ENCODE measurements at regions not wholly inside any gene's neighbourhood (a gene's known extent, or its start where the extent isn't known, plus 50 kb on each side); places are given as distances from the start of the nearest gene placed in this dataset.
A peak's percentile ranks its signal among the peaks of the same experiment; 100 is the strongest.

- DNase-seq (ENCODE audit: extremely low read depth in 1 of 4, low spot score in 3 of 4) (no peak), ATAC-seq (no peak), FAIRE-seq (no peak)
- peaks cover 7 to 44% of the 10 kb centered on the region in 2 experiments; a peak in 4 of 5 replicates for H3K27me3 ChIP-seq (ENCODE audit: control insufficient read depth in 2 of 2, insufficient read depth in 2 of 2, low read length in 2 of 2)
- H3K4me3 ChIP-seq: no peak overlapping the region
- no peaks in the 10 kb centered on the region for H3K9me1 ChIP-seq (ENCODE audit: control insufficient read depth, insufficient read depth, low read length)
- H3K27ac ChIP-seq (ENCODE audit: extremely low read depth, low read depth, low read length): no peak overlapping the region
- TF ChIP-seq CUX1 (CRISPR knock-in tag; IDR thresholded peaks at IDR 0.05) (no peak), NFIC (IDR thresholded peaks at IDR 0.05) (peak; percentile 11; the same call in 1 of the 2 replicates)
- H3K9me3 ChIP-seq (replicated peaks; ENCODE audit: control insufficient read depth, insufficient read depth, low read depth, low read length): no peaks in the 10 kb centered on the region
- H3K9ac ChIP-seq (ENCODE audit: insufficient read depth in 1 of 2, low read depth in 2 of 2, low read length in 2 of 2): no peak overlapping the region; a peak in 1 of 4 replicates
- in situ Hi-C loops (cut with MboI) (no loop called here), intact Hi-C loops (cut with micrococcal nuclease) (no loop called here)
- ChIA-PET POLR2A (interaction anchor here (0.6 to 0.8 kb wide), 4 partner anchors 17 to 90 kb away, joined by 3 read pairs; no protein-coding TSS in a partner anchor), CTCF (ENCODE audit: low intra/inter-chr PET ratio) (no interaction called here)
- H4K20me1 ChIP-seq (replicated peaks; ENCODE audit: control insufficient read depth, insufficient read depth, low read length): no peaks in the 10 kb centered on the region; the same call in 1 of the 2 replicates
- no peaks in the 10 kb centered on the region for H3K36me3 ChIP-seq (ENCODE audit: control insufficient read depth, insufficient read depth, low read length)
- no TSS peak for BruUV-seq (replicated peaks)
- no peak overlapping the region for H3K4me2 ChIP-seq (ENCODE audit: insufficient read depth, low read length)
- H3K79me2 ChIP-seq (ENCODE audit: control insufficient read depth, insufficient read depth, low read length): no peaks in the 10 kb centered on the region
- WGBS (ENCODE audit: insufficient coverage, low coverage, missing lambda C conversion rate): 28% methylated on average over 13 of the region's 13 CpGs
- peaks cover 10 to 15% of the 10 kb centered on the region in 2 experiments; a peak in 4 of 5 replicates for H3K4me1 ChIP-seq (replicated peaks in 1 of 2; ENCODE audit: control insufficient read depth in 2 of 2, insufficient read depth in 2 of 2, low read length in 2 of 2)
- no peak overlapping the region for H2AFZ ChIP-seq (ENCODE audit: low read depth, low read length)
Observed at GRCh38 chr2:20542746-20543468, 96.0 kb downstream of the RHOB start.
